Activated gamma-delta T cell treated with Interleukin-2 at 50 U/mL for 16 hours (primary cell): ENCODE measurements at regions not wholly inside any gene's neighbourhood (a gene's known extent, or its start where the extent isn't known, plus 50 kb on each side); places are given as distances from the start of the nearest gene placed in this dataset.
A peak's percentile ranks its signal among the peaks of the same experiment; 100 is the strongest.

Source experiments
- DNase-seq: peaks from one replicate; pipeline ENCODE4 v3.0.0-alpha.2; 2020

GRCh38 chr1:25053576-25054250, 123.6 kb upstream of the RUNX3 start:
- DNase-seq, result no peak

GRCh38 chr1:25051906-25052305, 121.8 kb upstream of the RUNX3 start:
- DNase-seq, result no peak

GRCh38 chr1:25051504-25051903, 121.4 kb upstream of the RUNX3 start:
- DNase-seq, result no peak

- DNase-seq, result no peak
Observed at GRCh38 chr1:25050165-25050564, 120.1 kb upstream of the RUNX3 start.

GRCh38 chr1:25049190-25049589, 119.1 kb upstream of the RUNX3 start:
- DNase-seq, result no peak

- no peak for DNase-seq
Observed at GRCh38 chr1:25048728-25049127, 118.7 kb upstream of the RUNX3 start.

GRCh38 chr1:25047506-25048240, 117.6 kb upstream of the RUNX3 start:
- no peak for DNase-seq

GRCh38 chr1:25046194-25046532, 116.1 kb upstream of the RUNX3 start:
- no peak for DNase-seq

GRCh38 chr1:25045480-25046193, 115.6 kb upstream of the RUNX3 start:
- no peak for DNase-seq

GRCh38 chr1:25043228-25043580, 113.1 kb upstream of the RUNX3 start:
- DNase-seq, result no peak

- no peak for DNase-seq
Observed at GRCh38 chr1:25042331-25043227, 112.5 kb upstream of the RUNX3 start.

- DNase-seq, result no peak
Observed at GRCh38 chr1:25041916-25042315, 111.8 kb upstream of the RUNX3 start.

GRCh38 chr1:25040122-25040685, 110.1 kb upstream of the RUNX3 start:
- DNase-seq, result no peak

GRCh38 chr1:25039229-25039628, 109.2 kb upstream of the RUNX3 start:
- no peak for DNase-seq

GRCh38 chr1:25038699-25039098, 108.6 kb upstream of the RUNX3 start:
- DNase-seq, result no peak

- DNase-seq, result peak; percentile 64
Observed at GRCh38 chr1:25037174-25038074, 107.3 kb upstream of the RUNX3 start.

- DNase-seq, result no peak
Observed at GRCh38 chr1:25036117-25036546, 106.1 kb upstream of the RUNX3 start.

- DNase-seq, result no peak
Observed at GRCh38 chr1:25035523-25036116, 105.5 kb upstream of the RUNX3 start.

- no peak for DNase-seq
Observed at GRCh38 chr1:25034736-25035522, 104.9 kb upstream of the RUNX3 start.
